GM10248 (cell line): ENCODE measurements at regions not wholly inside any gene's neighbourhood (a gene's known extent, or its start where the extent isn't known, plus 50 kb on each side); places are given as distances from the start of the nearest gene placed in this dataset.

Experiments used
- CTCF ChIA-PET: fragments of 300-600 bp; sonication (Branson Sonifier 250); formaldehyde crosslinking; extraction: SDS; loops from one replicate; lab custom pipeline; 2021; ENCODE audit warnings: antibody characterized with exemption; lab: Yijun Ruan, JAX
- POLR2A ChIA-PET: fragments of 350-650 bp; sonication (Branson Sonifier 250); formaldehyde crosslinking; extraction: SDS; loops from one replicate; lab custom pipeline; 2020; ENCODE audit warnings: antibody characterized with exemption; lab: Yijun Ruan, JAX
- DNase-seq: peaks from one replicate; pipeline ENCODE4 v3.0.0; 2012; ENCODE audit errors: extremely low spot score
- CTCF ChIP-seq: IDR thresholded peaks from 2 replicates; pipeline ENCODE4 v1.5.1; 2012; ENCODE audit warnings: mild to moderate bottlenecking, low read depth; ENCODE audit errors: extremely low read depth, missing control alignments, control extremely low read depth

GRCh38 chr7:115097175-115097671 is 175.3 kb downstream of the MDFIC start:
- ChIA-PET CTCF (interaction anchor here (0.9 kb wide), 1 partner anchor 671 kb away, joined by 3 read pairs; no protein-coding TSS in a partner anchor), POLR2A (no interaction called here)
- no peak for DNase-seq
- no peak for TF ChIP-seq CTCF

- ChIA-PET CTCF (no interaction called here), POLR2A (no interaction called here)
- DNase-seq: no peak
- no peak for TF ChIP-seq CTCF
These were observed 174.4 kb downstream of the MDFIC start for GRCh38 chr7:115096262-115096661.

GRCh38 chr7:115094163-115094562 is 172.3 kb downstream of the MDFIC start:
- no peak for DNase-seq
- CTCF ChIA-PET: interaction anchor here (1.0 kb wide), 1 partner anchor 9 kb away, joined by 3 read pairs; no protein-coding TSS in a partner anchor
- POLR2A ChIA-PET: no interaction called here
- TF ChIP-seq CTCF: no peak

GRCh38 chr7:115088893-115089292 is 167.0 kb downstream of the MDFIC start:
- CTCF ChIA-PET: interaction anchor here (1.2 to 2.4 kb wide), 4 partner anchors 11 to 33 kb away, joined by 3 to 9 read pairs (median 6); no protein-coding TSS in a partner anchor
- no peak for TF ChIP-seq CTCF
- no peak for DNase-seq
- POLR2A ChIA-PET: no interaction called here

- ChIA-PET CTCF (interaction anchor here (0.9 to 1.7 kb wide), 6 partner anchors 13 to 65 kb away, joined by 3 to 9 read pairs (median 4); no protein-coding TSS in a partner anchor), POLR2A (no interaction called here)
- DNase-seq: no peak
- TF ChIP-seq CTCF: no peak
These were observed 165.5 kb downstream of the MDFIC start for GRCh38 chr7:115087437-115087836.

- TF ChIP-seq CTCF: no peak
- POLR2A ChIA-PET: no interaction called here
- CTCF ChIA-PET: interaction anchor here (0.9 to 1.4 kb wide), 2 partner anchors 25 to 27 kb away, joined by 3 to 5 read pairs; no protein-coding TSS in a partner anchor
These were observed 164.4 kb downstream of the MDFIC start for GRCh38 chr7:115086146-115086841.

More at GRCh38 chr7:115086146-115086841, 164.4 kb downstream of the MDFIC start:
- DNase-seq: no peak
